Activated CD4-positive, alpha-beta T cell treated with anti-CD3 and anti-CD28 coated beads for 4 hours (primary cell): ENCODE measurements at regions not wholly inside any gene's neighbourhood (a gene's known extent, or its start where the extent isn't known, plus 50 kb on each side); places are given as distances from the start of the nearest gene placed in this dataset.
"Not testable (repeated sequence)": the region's sequence is repeated elsewhere in the genome, so short reads cannot be mapped to it uniquely, and the experiment has no call there.

Experiments
- DNase-seq, 2 donors: peaks; one replicate each; pipeline ENCODE4 v3.0.0-alpha.2; 2020

- DNase-seq = no peak
Measured at GRCh38 chrX:113287761-113288160, 447.1 kb upstream of the AMOT start.

GRCh38 chrX:113275804-113276203, 435.2 kb upstream of the AMOT start:
- DNase-seq = no peak

GRCh38 chrX:113274791-113275190, 434.2 kb upstream of the AMOT start:
- no peak for DNase-seq

GRCh38 chrX:113274345-113274744, 433.7 kb upstream of the AMOT start:
- DNase-seq = no peak

GRCh38 chrX:113269203-113269602, 428.6 kb upstream of the AMOT start:
- DNase-seq = no peak

GRCh38 chrX:113260474-113260873, 419.8 kb upstream of the AMOT start:
- DNase-seq = no peak

GRCh38 chrX:113222305-113222704, 381.7 kb upstream of the AMOT start:
- DNase-seq = no peak

- DNase-seq = no peak
Measured at GRCh38 chrX:113212052-113212451, 371.4 kb upstream of the AMOT start.

- DNase-seq = no peak
Measured at GRCh38 chrX:113202601-113203000, 362.0 kb upstream of the AMOT start.

- no peak for DNase-seq
Measured at GRCh38 chrX:113195949-113196348, 355.3 kb upstream of the AMOT start.

GRCh38 chrX:113192418-113192817, 351.8 kb upstream of the AMOT start:
- DNase-seq = no peak

GRCh38 chrX:113157496-113157895, 316.9 kb upstream of the AMOT start:
- DNase-seq = no peak

- not testable (repeated sequence) for DNase-seq
Measured at GRCh38 chrX:113154315-113154714, 313.7 kb upstream of the AMOT start.

- DNase-seq = no peak
Measured at GRCh38 chrX:113136836-113137235, 296.2 kb upstream of the AMOT start.

- DNase-seq = no peak
Measured at GRCh38 chrX:113133316-113133715, 292.7 kb upstream of the AMOT start.

- DNase-seq = no peak
Measured at GRCh38 chrX:113124693-113125092, 284.1 kb upstream of the AMOT start.

GRCh38 chrX:113075521-113075920, 234.9 kb upstream of the AMOT start:
- no peak for DNase-seq

GRCh38 chrX:113059714-113060113, 219.1 kb upstream of the AMOT start:
- no peak for DNase-seq

- DNase-seq = no peak
Measured at GRCh38 chrX:113058634-113059033, 218.0 kb upstream of the AMOT start.

GRCh38 chrX:113048896-113049295, 208.3 kb upstream of the AMOT start:
- DNase-seq = no peak

GRCh38 chrX:113048480-113048879, 207.8 kb upstream of the AMOT start:
- DNase-seq = no peak

- DNase-seq = no peak
Measured at GRCh38 chrX:113033966-113034680, 193.5 kb upstream of the AMOT start.

GRCh38 chrX:113019958-113020357, 179.3 kb upstream of the AMOT start:
- no peak for DNase-seq

- DNase-seq = no peak
Measured at GRCh38 chrX:113009837-113010236, 169.2 kb upstream of the AMOT start.

GRCh38 chrX:113009029-113009428, 168.4 kb upstream of the AMOT start:
- no peak for DNase-seq
